ENCODE measurements at regions not wholly inside any gene's neighbourhood (a gene's known extent, or its start where the extent isn't known, plus 50 kb on each side); places are given as distances from the start of the nearest gene placed in this dataset.

DNA sequence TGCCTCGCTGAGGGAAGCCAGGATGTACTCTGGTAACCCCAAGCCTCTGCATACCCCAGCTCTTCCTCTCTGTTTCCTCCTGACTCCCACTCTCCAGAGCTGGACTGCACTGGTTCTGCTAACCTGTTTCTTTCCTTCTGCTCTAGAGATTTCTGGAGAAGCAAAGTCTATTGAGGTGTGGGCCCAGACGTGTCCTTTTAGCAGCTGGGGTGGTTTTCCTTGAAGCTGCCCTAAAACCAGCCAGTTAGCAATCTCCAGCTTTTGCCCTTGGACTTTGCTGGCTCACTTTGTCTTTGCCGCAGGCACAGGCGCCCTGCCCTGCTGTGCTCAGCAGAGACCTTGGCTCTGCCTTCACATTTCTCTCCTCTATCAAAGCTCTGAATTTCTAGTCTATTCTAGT, 171.8 kb upstream of the IVNS1ABP start:
- no peak for ATAC-seq
- no peak for TF ChIP-seq GLIS3 (CRISPR knock-in tag; IDR thresholded peaks at IDR 0.05)
- TF ChIP-seq, protein P1, sequence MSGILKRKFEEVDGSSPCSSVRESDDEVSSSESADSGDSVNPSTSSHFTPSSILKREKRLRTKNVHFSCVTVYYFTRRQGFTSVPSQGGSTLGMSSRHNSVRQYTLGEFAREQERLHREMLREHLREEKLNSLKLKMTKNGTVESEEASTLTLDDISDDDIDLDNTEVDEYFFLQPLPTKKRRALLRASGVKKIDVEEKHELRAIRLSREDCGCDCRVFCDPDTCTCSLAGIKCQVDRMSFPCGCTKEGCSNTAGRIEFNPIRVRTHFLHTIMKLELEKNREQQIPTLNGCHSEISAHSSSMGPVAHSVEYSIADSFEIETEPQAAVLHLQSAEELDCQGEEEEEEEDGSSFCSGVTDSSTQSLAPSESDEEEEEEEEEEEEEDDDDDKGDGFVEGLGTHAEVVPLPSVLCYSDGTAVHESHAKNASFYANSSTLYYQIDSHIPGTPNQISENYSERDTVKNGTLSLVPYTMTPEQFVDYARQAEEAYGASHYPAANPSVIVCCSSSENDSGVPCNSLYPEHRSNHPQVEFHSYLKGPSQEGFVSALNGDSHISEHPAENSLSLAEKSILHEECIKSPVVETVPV (CRISPR knock-in tag; IDR thresholded peaks at IDR 0.05) = no peak
- no peak for TF ChIP-seq BACH2 (CRISPR knock-in tag; IDR thresholded peaks at IDR 0.05; ENCODE audit: borderline replicate concordance)
- TF ChIP-seq, protein P2, sequence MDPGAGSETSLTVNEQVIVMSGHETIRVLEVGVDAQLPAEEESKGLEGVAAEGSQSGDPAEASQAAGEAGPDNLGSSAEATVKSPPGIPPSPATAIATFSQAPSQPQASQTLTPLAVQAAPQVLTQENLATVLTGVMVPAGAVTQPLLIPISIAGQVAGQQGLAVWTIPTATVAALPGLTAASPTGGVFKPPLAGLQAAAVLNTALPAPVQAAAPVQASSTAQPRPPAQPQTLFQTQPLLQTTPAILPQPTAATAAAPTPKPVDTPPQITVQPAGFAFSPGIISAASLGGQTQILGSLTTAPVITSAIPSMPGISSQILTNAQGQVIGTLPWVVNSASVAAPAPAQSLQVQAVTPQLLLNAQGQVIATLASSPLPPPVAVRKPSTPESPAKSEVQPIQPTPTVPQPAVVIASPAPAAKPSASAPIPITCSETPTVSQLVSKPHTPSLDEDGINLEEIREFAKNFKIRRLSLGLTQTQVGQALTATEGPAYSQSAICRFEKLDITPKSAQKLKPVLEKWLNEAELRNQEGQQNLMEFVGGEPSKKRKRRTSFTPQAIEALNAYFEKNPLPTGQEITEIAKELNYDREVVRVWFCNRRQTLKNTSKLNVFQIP (CRISPR knock-in tag; IDR thresholded peaks at IDR 0.05; ENCODE audit: borderline replicate concordance, low read depth) = no peak
- no peak for TF ChIP-seq ZC3H10 (CRISPR knock-in tag; IDR thresholded peaks at IDR 0.05)
- no peak for TF ChIP-seq TSHZ2 (CRISPR knock-in tag; IDR thresholded peaks at IDR 0.05)
- TF ChIP-seq ZNF8 (CRISPR knock-in tag; IDR thresholded peaks at IDR 0.05) = no peak
- no peak for TF ChIP-seq ZNF565 (CRISPR knock-in tag; conservative IDR thresholded peaks at IDR 0.05; ENCODE audit: low read depth)
- TF ChIP-seq OSR1 (CRISPR knock-in tag; IDR thresholded peaks at IDR 0.05) = no peak
- no peak for TF ChIP-seq RARB (CRISPR knock-in tag; IDR thresholded peaks at IDR 0.05)

DNA sequence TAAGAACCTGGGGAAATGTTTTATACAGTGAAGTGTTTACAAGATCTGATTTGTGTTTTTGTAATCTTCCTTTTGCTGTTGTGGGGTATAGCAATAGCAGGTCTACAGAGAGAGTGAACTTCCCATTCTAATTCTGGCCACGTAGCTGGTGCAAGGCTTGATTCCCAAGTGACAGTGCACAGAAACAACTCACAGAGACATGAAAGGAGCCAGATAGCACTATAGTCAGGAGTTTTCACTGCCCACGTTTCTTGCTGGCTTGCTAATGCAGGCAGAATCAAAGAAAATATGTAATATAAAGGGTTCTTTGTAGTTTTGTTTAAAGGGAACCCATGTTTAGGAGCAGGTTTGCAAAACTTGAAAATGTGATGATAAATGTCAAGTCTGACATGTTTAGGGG, 170.9 kb upstream of the IVNS1ABP start:
- ATAC-seq = no peak
- TF ChIP-seq, protein P1 (CRISPR knock-in tag; IDR thresholded peaks at IDR 0.05) = no peak
- TF ChIP-seq ZFP3 (CRISPR knock-in tag; IDR thresholded peaks at IDR 0.05) (no peak), ZNF8 (CRISPR knock-in tag; IDR thresholded peaks at IDR 0.05) (no peak), PPARA (CRISPR knock-in tag; IDR thresholded peaks at IDR 0.05; ENCODE audit: borderline replicate concordance) (no peak), TSHZ2 (CRISPR knock-in tag; IDR thresholded peaks at IDR 0.05) (no peak), RARB (CRISPR knock-in tag; IDR thresholded peaks at IDR 0.05) (no peak), ZC3H10 (CRISPR knock-in tag; IDR thresholded peaks at IDR 0.05) (no peak), ARNTL (CRISPR knock-in tag; IDR thresholded peaks at IDR 0.05; ENCODE audit: borderline replicate concordance, low read depth) (no peak), ZFP30 (CRISPR knock-in tag; IDR thresholded peaks at IDR 0.05) (no peak), SNAI2 (CRISPR knock-in tag; IDR thresholded peaks at IDR 0.05) (no peak), GLIS3 (CRISPR knock-in tag; IDR thresholded peaks at IDR 0.05) (no peak)
- TF ChIP-seq, protein P3, sequence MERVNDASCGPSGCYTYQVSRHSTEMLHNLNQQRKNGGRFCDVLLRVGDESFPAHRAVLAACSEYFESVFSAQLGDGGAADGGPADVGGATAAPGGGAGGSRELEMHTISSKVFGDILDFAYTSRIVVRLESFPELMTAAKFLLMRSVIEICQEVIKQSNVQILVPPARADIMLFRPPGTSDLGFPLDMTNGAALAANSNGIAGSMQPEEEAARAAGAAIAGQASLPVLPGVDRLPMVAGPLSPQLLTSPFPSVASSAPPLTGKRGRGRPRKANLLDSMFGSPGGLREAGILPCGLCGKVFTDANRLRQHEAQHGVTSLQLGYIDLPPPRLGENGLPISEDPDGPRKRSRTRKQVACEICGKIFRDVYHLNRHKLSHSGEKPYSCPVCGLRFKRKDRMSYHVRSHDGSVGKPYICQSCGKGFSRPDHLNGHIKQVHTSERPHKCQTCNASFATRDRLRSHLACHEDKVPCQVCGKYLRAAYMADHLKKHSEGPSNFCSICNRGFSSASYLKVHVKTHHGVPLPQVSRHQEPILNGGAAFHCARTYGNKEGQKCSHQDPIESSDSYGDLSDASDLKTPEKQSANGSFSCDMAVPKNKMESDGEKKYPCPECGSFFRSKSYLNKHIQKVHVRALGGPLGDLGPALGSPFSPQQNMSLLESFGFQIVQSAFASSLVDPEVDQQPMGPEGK (CRISPR knock-in tag; IDR thresholded peaks at IDR 0.05; ENCODE audit: borderline replicate concordance) = no peak

GRCh38 chr1:185487026-185487425, 170.0 kb upstream of the IVNS1ABP start:
- ATAC-seq = no peak
- TF ChIP-seq CREB5 (CRISPR knock-in tag; IDR thresholded peaks at IDR 0.05; ENCODE audit: low read depth) (no peak), PPARA (CRISPR knock-in tag; IDR thresholded peaks at IDR 0.05; ENCODE audit: borderline replicate concordance) (no peak), SNAI2 (CRISPR knock-in tag; IDR thresholded peaks at IDR 0.05) (no peak), ESRRG (CRISPR knock-in tag; IDR thresholded peaks at IDR 0.05) (no peak), GLIS3 (CRISPR knock-in tag; IDR thresholded peaks at IDR 0.05) (no peak)
- TF ChIP-seq, protein P3 (CRISPR knock-in tag; IDR thresholded peaks at IDR 0.05; ENCODE audit: borderline replicate concordance) = no peak
- TF ChIP-seq, protein P1 (CRISPR knock-in tag; IDR thresholded peaks at IDR 0.05) = no peak

Data from SK-N-SH treated with all-trans-retinoic acid at 6 μM for 48 hours (cell line).